ENCODE measurements at regions not wholly inside any gene's neighbourhood (a gene's known extent, or its start where the extent isn't known, plus 50 kb on each side); places are given as distances from the start of the nearest gene placed in this dataset.

GRCh38 chr2:118554616-118555015, 292.8 kb downstream of the EN1 start:
- DNase-seq = no peak

- DNase-seq = no peak
These were observed 297.9 kb downstream of the EN1 start for GRCh38 chr2:118549503-118549902.

- DNase-seq = no peak
These were observed 298.5 kb downstream of the EN1 start for GRCh38 chr2:118548880-118549488.

GRCh38 chr2:118539290-118539689, 308.2 kb downstream of the EN1 start:
- peak; percentile 2 for DNase-seq

- no peak for DNase-seq
These were observed 311.1 kb downstream of the EN1 start for GRCh38 chr2:118536306-118536705.

GRCh38 chr2:118535818-118536212, 311.6 kb downstream of the EN1 start:
- no peak for DNase-seq

GRCh38 chr2:118535171-118535817, 312.2 kb downstream of the EN1 start:
- DNase-seq = no peak

GRCh38 chr2:118530976-118531375, 316.5 kb downstream of the EN1 start:
- DNase-seq = no peak

GRCh38 chr2:118529908-118530599, 317.4 kb downstream of the EN1 start:
- DNase-seq = no peak

GRCh38 chr2:118527571-118527970, 319.9 kb downstream of the EN1 start:
- no peak for DNase-seq

- DNase-seq = no peak
These were observed 322.1 kb downstream of the EN1 start for GRCh38 chr2:118525346-118525745.

GRCh38 chr2:118524911-118525310, 322.5 kb downstream of the EN1 start:
- DNase-seq = no peak

- no peak for DNase-seq
These were observed 323.7 kb downstream of the EN1 start for GRCh38 chr2:118523761-118524160.

- no peak for DNase-seq
These were observed 325.5 kb downstream of the EN1 start for GRCh38 chr2:118521960-118522359.

GRCh38 chr2:118521272-118521671, 326.2 kb downstream of the EN1 start:
- no peak for DNase-seq

- no peak for DNase-seq
These were observed 327.2 kb downstream of the EN1 start for GRCh38 chr2:118520246-118520645.

GRCh38 chr2:118519511-118519910, 327.9 kb downstream of the EN1 start:
- DNase-seq = no peak

- no peak for DNase-seq
These were observed 336.6 kb downstream of the EN1 start for GRCh38 chr2:118510807-118511206.

GRCh38 chr2:118509319-118510004, 338.0 kb downstream of the EN1 start:
- no peak for DNase-seq

- no peak for DNase-seq
These were observed 339.2 kb downstream of the EN1 start for GRCh38 chr2:118508282-118508681.

- no peak for DNase-seq
These were observed 342.0 kb downstream of the EN1 start for GRCh38 chr2:118505436-118505835.

GRCh38 chr2:118502106-118502505, 345.3 kb downstream of the EN1 start:
- DNase-seq = no peak

- no peak for DNase-seq
These were observed 348.5 kb downstream of the EN1 start for GRCh38 chr2:118498943-118499342.

All from activated CD4-positive, alpha-beta T cell treated with anti-CD3 and anti-CD28 coated beads, Interleukin-2, amount 50 U/mL, for 16 hours (primary cell).